T-cell (primary cell): ENCODE measurements at regions not wholly inside any gene's neighbourhood (a gene's known extent, or its start where the extent isn't known, plus 50 kb on each side); places are given as distances from the start of the nearest gene placed in this dataset.

Experiments used
- ATAC-seq, 4 experiments: fragments of 200-7000 bp in 3 of 4; fragments of 150-1000 bp in 1 of 4; cut with Tn5 transposase; replicated peaks in 1 of 4; 1 replicate in 3 of 4; 2 replicates in 1 of 4; pipeline ENCODE4 v1.10.0; 2021; ENCODE audit warnings: moderate library complexity in 3 of 4, mild to moderate bottlenecking in 2 of 4, moderate number of reproducible peaks in 1 of 4
- CTCF ChIA-PET, 2 donors: fragments of 300-600 bp; sonication (Branson Sonifier 250); formaldehyde crosslinking; loops; one replicate each; lab custom pipeline; 2022; ENCODE audit warnings: antibody characterized with exemption in 2 of 2; lab: Charles Lee
- POLR2A ChIA-PET, 2 donors: fragments of 300-600 bp; sonication (Branson Sonifier 250); formaldehyde crosslinking; loops; one replicate each; lab custom pipeline; 2022; ENCODE audit warnings: antibody characterized with exemption in 2 of 2; lab: Charles Lee
- DNase-seq, 35 experiments: peaks; one replicate each; pipeline versions ENCODE4 v3.0.0 to v3.0.0-alpha.2; 2013 to 2023
- H3K27ac ChIP-seq: one replicate; pipeline ENCODE4 v1.5.1; 2013; ENCODE audit warnings: low read length
- H3K27me3 ChIP-seq, 2 experiments: replicated peaks in 1 of 2; 1 replicate in 1 of 2; 2 replicates in 1 of 2; pipeline versions ENCODE4 v1.6.1 to v1.7.0; 2013; ENCODE audit warnings: low read length in 1 of 2, mixed read lengths in 1 of 2; ENCODE audit not compliant: control insufficient read depth in 2 of 2, insufficient read depth in 2 of 2; ENCODE audit errors: extremely low read depth in 1 of 2
- H3K36me3 ChIP-seq, 2 donors: 1 replicate in 1 of 2; 2 replicates in 1 of 2; pipeline versions ENCODE4 v1.6.1 to v1.7.0; 2013; ENCODE audit warnings: low read length in 1 of 2; ENCODE audit not compliant: control insufficient read depth in 2 of 2, insufficient read depth in 1 of 2; ENCODE audit errors: extremely low read depth in 1 of 2
- H3K4me1 ChIP-seq, 2 experiments: 1 replicate in 1 of 2; 2 replicates in 1 of 2; pipeline versions ENCODE4 v1.6.1 to v1.7.0; 2013; ENCODE audit warnings: low read length in 2 of 2, mixed read lengths in 1 of 2; ENCODE audit not compliant: insufficient read depth in 2 of 2, control insufficient read depth in 1 of 2; ENCODE audit errors: extremely low read depth in 1 of 2
- H3K4me3 ChIP-seq, 2 donors: 1 replicate in 1 of 2; 2 replicates in 1 of 2; pipeline versions ENCODE4 v1.5.1 to v1.7.0; 2013; ENCODE audit warnings: mild to moderate bottlenecking in 2 of 2, low read length in 1 of 2, moderate library complexity in 1 of 2; ENCODE audit not compliant: control insufficient read depth in 1 of 2; ENCODE audit errors: extremely low read depth in 1 of 2
- H3K9me3 ChIP-seq: 2 replicates; pipeline ENCODE4 v1.7.0; 2013
- H3K27ac Mint-ChIP-seq, 2 donors: one replicate each; pipeline ENCODE4 v1.8.0; 2020 to 2021; ENCODE audit warnings: mild to moderate bottlenecking in 2 of 2, mixed read lengths in 2 of 2
- H3K27me3 Mint-ChIP-seq, 2 donors: one replicate each; pipeline ENCODE4 v1.8.0; 2021 to 2022; ENCODE audit warnings: mixed read lengths in 2 of 2
- H3K36me3 Mint-ChIP-seq: one replicate; pipeline ENCODE4 v1.8.0; 2021; ENCODE audit warnings: mixed read lengths
- H3K4me1 Mint-ChIP-seq, 3 donors: one replicate each; pipeline ENCODE4 v1.8.0; 2020 to 2022; ENCODE audit warnings: mixed read lengths in 3 of 3, mild to moderate bottlenecking in 1 of 3
- H3K4me3 Mint-ChIP-seq, 3 donors: one replicate each; pipeline ENCODE4 v1.8.0; 2020 to 2022; ENCODE audit warnings: mild to moderate bottlenecking in 3 of 3, mixed read lengths in 3 of 3, moderate library complexity in 3 of 3
- H3K9me3 Mint-ChIP-seq, 3 donors: one replicate each; pipeline ENCODE4 v1.8.0; 2020 to 2022; ENCODE audit warnings: mixed read lengths in 3 of 3
- WGBS: methylation state at CpG from one replicate; pipeline ENCODE4 v1.1.5; 2013; ENCODE audit warnings: missing lambda C conversion rate; ENCODE audit not compliant: insufficient coverage; 5-methylcytosine and 5-hydroxymethylcytosine counted together

- Mint-ChIP-seq H3K27ac (no peak overlapping the region), H3K4me3 (no peak overlapping the region), H3K36me3 (no peaks in the 10 kb centered on the region), H3K9me3 (no peaks in the 10 kb centered on the region), H3K4me1 (peaks cover 0 to 3% (median 1%) of the 10 kb centered on the region in 3 donors), H3K27me3 (no peaks in the 10 kb centered on the region)
- no peaks in the 10 kb centered on the region for H3K4me1 ChIP-seq
- H3K36me3 ChIP-seq = no peaks in the 10 kb centered on the region
- DNase-seq (no peak), ATAC-seq (no peak)
- no CpG with 5 or more reads among the region's 5 CpGs for WGBS
- H3K4me3 ChIP-seq = no peak overlapping the region
- H3K9me3 ChIP-seq = no peaks in the 10 kb centered on the region
- no peak overlapping the region for H3K27ac ChIP-seq
- H3K27me3 ChIP-seq = no peaks in the 10 kb centered on the region
- ChIA-PET POLR2A (no interaction called here), CTCF (interaction anchor here in 1 of 2 donors (1.0 kb wide), 1 partner anchor 22 kb away, joined by 3 read pairs; no protein-coding TSS in a partner anchor)
Observed at GRCh38 chr4:38567457-38567856, 96.5 kb upstream of the KLF3 start.

DNA sequence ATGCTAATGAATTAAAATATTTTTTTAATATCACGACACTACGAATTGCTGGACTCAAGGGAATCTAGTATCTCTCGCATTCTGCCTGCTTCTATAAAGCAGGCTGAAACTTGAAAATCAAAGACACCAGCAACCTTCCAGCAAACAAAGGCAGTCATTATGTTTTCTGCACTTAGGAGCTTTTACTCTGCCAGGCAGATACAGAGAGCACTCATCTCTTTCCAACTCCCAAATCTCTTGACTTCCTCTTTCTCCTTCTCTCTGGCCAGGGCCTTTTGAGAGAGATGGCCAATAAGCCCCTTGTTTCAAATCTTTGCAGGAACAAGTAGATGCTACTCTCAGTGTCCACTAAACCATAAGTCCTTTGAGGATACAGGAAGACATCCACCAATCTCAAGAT lies 95.2 kb upstream of the KLF3 start:
- H3K27ac ChIP-seq = no peak overlapping the region
- CTCF ChIA-PET = interaction anchor here (0.6 to 0.7 kb wide), 2 partner anchors 47 to 359 kb away, joined by 3 to 8 read pairs; no protein-coding TSS in a partner anchor
- Mint-ChIP-seq H3K36me3 (no peaks in the 10 kb centered on the region), H3K27ac (no peak overlapping the region), H3K4me1 (no peaks in the 10 kb centered on the region), H3K4me3 (no peak overlapping the region), H3K27me3 (no peaks in the 10 kb centered on the region), H3K9me3 (no peaks in the 10 kb centered on the region)
- no peak overlapping the region for H3K4me3 ChIP-seq
- WGBS = 100% methylated on average over 3 of the region's 3 CpGs
- POLR2A ChIA-PET = no interaction called here
- H3K27me3 ChIP-seq = no peaks in the 10 kb centered on the region
- no peaks in the 10 kb centered on the region for H3K9me3 ChIP-seq
- H3K4me1 ChIP-seq = no peaks in the 10 kb centered on the region
- ATAC-seq (no peak), DNase-seq (no peak)
- H3K36me3 ChIP-seq = no peaks in the 10 kb centered on the region

- CTCF ChIA-PET = no interaction called here
- POLR2A ChIA-PET = no interaction called here
- no CpG with 5 or more reads among the region's 5 CpGs for WGBS
- no peak overlapping the region for H3K4me3 ChIP-seq
- no peaks in the 10 kb centered on the region for H3K4me1 ChIP-seq
- H3K27me3 ChIP-seq = peaks cover 0 to 11% of the 10 kb centered on the region in 2 experiments
- Mint-ChIP-seq H3K36me3 (no peaks in the 10 kb centered on the region), H3K27me3 (peaks cover 0 to 2% of the 10 kb centered on the region in 2 donors), H3K9me3 (no peaks in the 10 kb centered on the region), H3K4me3 (no peak overlapping the region), H3K4me1 (peaks cover 0 to 11% (median 2%) of the 10 kb centered on the region in 3 donors), H3K27ac (no peak overlapping the region)
- no peak overlapping the region for H3K27ac ChIP-seq
- no peaks in the 10 kb centered on the region for H3K36me3 ChIP-seq
- no peaks in the 10 kb centered on the region for H3K9me3 ChIP-seq
- ATAC-seq (no peak), DNase-seq (no peak)
Observed at GRCh38 chr4:38570647-38571276, 93.2 kb upstream of the KLF3 start.

DNA sequence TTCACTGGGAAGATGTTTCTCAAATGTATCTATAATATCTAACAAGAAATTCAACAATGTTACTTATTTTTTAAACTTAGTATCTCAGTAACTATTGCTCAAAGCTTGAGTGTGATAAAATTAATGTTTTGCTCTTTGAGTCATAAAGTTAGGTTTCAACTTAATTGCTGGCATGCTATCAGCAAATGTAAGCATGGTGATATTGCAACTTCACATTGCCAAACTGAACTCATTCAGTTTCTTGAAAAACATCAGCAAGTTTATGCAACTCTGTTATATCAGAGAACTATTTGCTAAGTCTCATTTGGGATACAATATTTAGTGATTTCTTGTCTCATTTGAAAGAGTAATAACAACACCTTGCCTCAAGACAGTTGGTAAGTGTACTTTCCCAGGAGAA lies 91.2 kb upstream of the KLF3 start:
- ChIA-PET POLR2A (no interaction called here), CTCF (no interaction called here)
- Mint-ChIP-seq H3K27me3 (peaks cover 0 to 2% of the 10 kb centered on the region in 2 donors), H3K4me1 (peaks cover 0 to 19% (median 4%) of the 10 kb centered on the region in 3 donors), H3K4me3 (no peak overlapping the region), H3K36me3 (no peaks in the 10 kb centered on the region), H3K9me3 (no peaks in the 10 kb centered on the region), H3K27ac (no peak overlapping the region)
- Histone ChIP-seq H3K9me3 (no peaks in the 10 kb centered on the region), H3K36me3 (no peaks in the 10 kb centered on the region), H3K4me1 (no peaks in the 10 kb centered on the region), H3K27ac (no peak overlapping the region), H3K4me3 (no peak overlapping the region), H3K27me3 (peaks cover 0 to 11% of the 10 kb centered on the region in 2 experiments)
- ATAC-seq (no peak), DNase-seq (no peak)

- Mint-ChIP-seq H3K36me3 (no peaks in the 10 kb centered on the region), H3K27me3 (peaks cover 0 to 2% of the 10 kb centered on the region in 2 donors), H3K9me3 (peaks cover 0 to 4% (median 0%) of the 10 kb centered on the region in 3 donors), H3K4me3 (no peak overlapping the region), H3K4me1 (peaks cover 0 to 19% (median 4%) of the 10 kb centered on the region in 3 donors), H3K27ac (no peak overlapping the region)
- ChIA-PET CTCF (no interaction called here), POLR2A (interaction anchor here in 1 of 2 donors (0.6 kb wide), 1 partner anchor 101 kb away, joined by 4 read pairs; no protein-coding TSS in a partner anchor)
- Histone ChIP-seq H3K9me3 (no peaks in the 10 kb centered on the region), H3K4me1 (no peaks in the 10 kb centered on the region), H3K27ac (no peak overlapping the region), H3K4me3 (no peak overlapping the region), H3K36me3 (no peaks in the 10 kb centered on the region), H3K27me3 (peaks cover 0 to 11% of the 10 kb centered on the region in 2 experiments)
- WGBS = 79% methylated on average over 16 of the region's 17 CpGs
- ATAC-seq (no peak), DNase-seq (no peak)
Observed at GRCh38 chr4:38574559-38575333, 89.3 kb upstream of the KLF3 start.

DNA sequence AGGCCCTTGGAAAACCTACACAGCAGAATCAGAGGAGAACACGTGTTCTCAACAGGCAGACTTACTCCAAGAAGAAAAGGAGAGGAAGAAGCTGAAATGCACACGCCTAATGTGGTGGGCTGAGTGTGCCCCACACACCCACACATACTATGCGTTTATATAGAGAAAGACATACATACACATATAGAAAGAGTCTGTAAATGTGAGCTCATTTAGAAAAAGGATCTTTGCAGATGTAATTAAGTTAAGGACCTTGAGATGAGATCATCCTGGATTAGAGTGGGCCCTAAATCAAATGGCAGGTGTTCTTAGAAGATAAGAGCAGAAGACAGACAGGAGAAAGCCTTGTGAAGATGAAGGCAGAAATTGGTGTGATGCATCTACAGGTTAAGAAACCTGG lies 87.2 kb upstream of the KLF3 start:
- peaks cover 0 to 4% (median 0%) of the 10 kb centered on the region in 3 donors for H3K9me3 Mint-ChIP-seq
- POLR2A ChIA-PET = interaction anchor here in 1 of 2 donors (0.6 kb wide), 1 partner anchor 257 kb away, joined by 3 read pairs; no protein-coding TSS in a partner anchor
- no peak overlapping the region for H3K4me3 Mint-ChIP-seq
- H3K27ac Mint-ChIP-seq = no peak overlapping the region
- DNase-seq = no peak
- Histone ChIP-seq H3K4me3 (no peak overlapping the region), H3K27ac (no peak overlapping the region), H3K36me3 (no peaks in the 10 kb centered on the region), H3K4me1 (no peaks in the 10 kb centered on the region), H3K9me3 (no peaks in the 10 kb centered on the region), H3K27me3 (peaks cover 0 to 11% of the 10 kb centered on the region in 2 experiments)
- H3K4me1 Mint-ChIP-seq = peaks cover 2 to 19% (median 5%) of the 10 kb centered on the region in 3 donors
- CTCF ChIA-PET = no interaction called here
- peaks cover 0 to 2% of the 10 kb centered on the region in 2 donors for H3K27me3 Mint-ChIP-seq
- ATAC-seq = no peak
- no peaks in the 10 kb centered on the region for H3K36me3 Mint-ChIP-seq
- WGBS = no CpG with 5 or more reads among the region's 3 CpGs
